CD14-positive monocyte (primary cell): ENCODE measurements at regions not wholly inside any gene's neighbourhood (a gene's known extent, or its start where the extent isn't known, plus 50 kb on each side); places are given as distances from the start of the nearest gene placed in this dataset.

Experiments used
- DNase-seq, 3 donors: peaks; one replicate each; pipeline ENCODE4 v3.0.0-alpha.2; 2011 to 2022
- H2AFZ ChIP-seq: 2 replicates; pipeline ENCODE4 v1.6.0; 2012; ENCODE audit warnings: mild to moderate bottlenecking, low read depth, low read length, inconsistent platforms; ENCODE audit not compliant: insufficient read depth, poor library complexity, severe bottlenecking
- H3K27ac ChIP-seq, 2 donors: 1 replicate in 1 of 2; 2 replicates in 1 of 2; pipeline ENCODE4 v1.5.1; 2012 to 2013; ENCODE audit warnings: low read length in 2 of 2, control low read depth in 1 of 2, inconsistent platforms in 1 of 2, low read depth in 1 of 2, mild to moderate bottlenecking in 1 of 2
- H3K27me3 ChIP-seq, 2 donors: one replicate each; pipeline versions ENCODE4 v1.6.0 to v1.6.1; 2011 to 2013; ENCODE audit warnings: low read length in 2 of 2; ENCODE audit not compliant: control insufficient read depth in 2 of 2, insufficient read depth in 2 of 2
- H3K36me3 ChIP-seq, 2 donors: replicated peaks in 1 of 2; 1 replicate in 1 of 2; 2 replicates in 1 of 2; pipeline versions ENCODE4 v1.5.1 to v1.6.1; 2012 to 2013; ENCODE audit warnings: low read length in 2 of 2, control low read depth in 1 of 2, inconsistent platforms in 1 of 2, mild to moderate bottlenecking in 1 of 2; ENCODE audit not compliant: insufficient read depth in 2 of 2, control insufficient read depth in 1 of 2
- H3K4me1 ChIP-seq, 2 donors: 1 replicate in 1 of 2; 2 replicates in 1 of 2; pipeline versions ENCODE4 v1.5.1 to v1.6.1; 2012 to 2013; ENCODE audit warnings: low read length in 2 of 2, control low read depth in 1 of 2, inconsistent platforms in 1 of 2, mild to moderate bottlenecking in 1 of 2, moderate library complexity in 1 of 2; ENCODE audit not compliant: insufficient read depth in 2 of 2, control insufficient read depth in 1 of 2
- H3K4me2 ChIP-seq: replicated peaks from 2 replicates; pipeline ENCODE3; 2012; ENCODE audit warnings: low read length, moderate library complexity, mild to moderate bottlenecking; ENCODE audit not compliant: poor library complexity, severe bottlenecking; ENCODE audit errors: extremely low read depth
- H3K4me3 ChIP-seq, 3 experiments: fragments of 200-600 bp in 1 of 3; sonication (generic) in 1 of 3; replicated peaks in 1 of 3; 1 replicate in 2 of 3; 2 replicates in 1 of 3; pipeline ENCODE4 v1.5.1; 2011 to 2013; ENCODE audit warnings: low read length in 3 of 3, mild to moderate bottlenecking in 3 of 3, control low read depth in 2 of 3, low read depth in 2 of 3, inconsistent platforms in 1 of 3, moderate library complexity in 1 of 3
- H3K79me2 ChIP-seq: 2 replicates; pipeline ENCODE4 v1.6.0; 2012; ENCODE audit warnings: mild to moderate bottlenecking, control low read depth, inconsistent platforms, low read length, moderate library complexity; ENCODE audit not compliant: insufficient read depth
- H3K9ac ChIP-seq: 2 replicates; pipeline ENCODE4 v1.6.0; 2017; ENCODE audit warnings: low read length, mild to moderate bottlenecking; ENCODE audit not compliant: insufficient read depth, poor library complexity, severe bottlenecking
- H3K9me3 ChIP-seq, 2 donors: replicated peaks in 1 of 2; 1 replicate in 1 of 2; 2 replicates in 1 of 2; pipeline versions ENCODE4 v1.5.1 to v1.6.1; 2012 to 2013; ENCODE audit warnings: low read length in 2 of 2, control low read depth in 1 of 2; ENCODE audit not compliant: control insufficient read depth in 1 of 2, insufficient read depth in 1 of 2
- H4K20me1 ChIP-seq: 2 replicates; pipeline ENCODE4 v1.6.0; 2012; ENCODE audit warnings: mild to moderate bottlenecking, low read length, control low read depth, moderate library complexity; ENCODE audit not compliant: insufficient read depth
- H3K27ac Mint-ChIP-seq, 7 donors: one replicate each; pipeline ENCODE4 v1.8.0; 2020; ENCODE audit warnings: mild to moderate bottlenecking in 7 of 7, mixed read lengths in 7 of 7, moderate library complexity in 6 of 7, inconsistent platforms in 2 of 7
- H3K27me3 Mint-ChIP-seq, 3 donors: one replicate each; pipeline ENCODE4 v1.8.0; 2021 to 2022; ENCODE audit warnings: low read depth in 3 of 3, mild to moderate bottlenecking in 3 of 3, mixed read lengths in 3 of 3, moderate library complexity in 3 of 3, inconsistent platforms in 1 of 3
- H3K36me3 Mint-ChIP-seq, 2 donors: one replicate each; pipeline ENCODE4 v1.8.0; 2020; ENCODE audit warnings: mixed read lengths in 2 of 2, inconsistent platforms in 1 of 2, mild to moderate bottlenecking in 1 of 2
- H3K4me1 Mint-ChIP-seq: one replicate; pipeline ENCODE4 v1.8.0; 2020; ENCODE audit warnings: mild to moderate bottlenecking, mixed read lengths
- H3K4me3 Mint-ChIP-seq, 2 donors: one replicate each; pipeline ENCODE4 v1.8.0; 2020; ENCODE audit warnings: mild to moderate bottlenecking in 2 of 2, mixed read lengths in 2 of 2, moderate library complexity in 1 of 2
- H3K9me3 Mint-ChIP-seq, 7 donors: one replicate each; pipeline ENCODE4 v1.8.0; 2020 to 2022; ENCODE audit warnings: mixed read lengths in 7 of 7, mild to moderate bottlenecking in 6 of 7, moderate library complexity in 6 of 7, inconsistent platforms in 2 of 7
- CTCF ChIP-seq: fragments of 200-600 bp; IDR thresholded peaks from one replicate; pipeline ENCODE4 v1.8.0; 2022; ENCODE audit warnings: antibody characterized with exemption, mild to moderate bottlenecking
- WGBS: methylation state at CpG from one replicate; pipeline ENCODE4 v1.1.5; 2013; ENCODE audit warnings: missing lambda C conversion rate; ENCODE audit not compliant: insufficient coverage; 5-methylcytosine and 5-hydroxymethylcytosine counted together
- intact Hi-C, 2 donors: fragments of 100-400 bp; cut with micrococcal nuclease; formaldehyde crosslinking; loops; one replicate each; pipeline versions ENCODE4 v1.15.0 to v1.15.1; 2023

- H3K4me1 Mint-ChIP-seq = no peaks in the 10 kb centered on the region
- no peaks in the 10 kb centered on the region for H3K79me2 ChIP-seq
- no peak overlapping the region for H3K4me3 ChIP-seq
- H4K20me1 ChIP-seq = no peaks in the 10 kb centered on the region
- no peak overlapping the region for H3K27ac ChIP-seq
- H3K27ac Mint-ChIP-seq = no peak overlapping the region
- no peaks in the 10 kb centered on the region for H3K4me1 ChIP-seq
- H3K9ac ChIP-seq = no peak overlapping the region
- H3K4me3 Mint-ChIP-seq = no peak overlapping the region
- no peaks in the 10 kb centered on the region for H3K36me3 Mint-ChIP-seq
- WGBS = no CpG with 5 or more reads among the region's 4 CpGs
- intact Hi-C loops = no loop called here
- H3K9me3 Mint-ChIP-seq = peaks cover 0 to 7% (median 2%) of the 10 kb centered on the region in 7 donors
- no peaks in the 10 kb centered on the region for H3K36me3 ChIP-seq
- no peak for TF ChIP-seq CTCF
- DNase-seq = no peak
- no peak overlapping the region for H3K4me2 ChIP-seq
- H3K9me3 ChIP-seq = peaks cover 3 to 4% of the 10 kb centered on the region in 2 donors
- H2AFZ ChIP-seq = no peak overlapping the region
- H3K27me3 ChIP-seq = no peaks in the 10 kb centered on the region
- peaks cover 0 to 2% (median 0%) of the 10 kb centered on the region in 3 donors for H3K27me3 Mint-ChIP-seq
Observed at GRCh38 chr13:89227356-89227755, 1556.2 kb downstream of the SLITRK5 start.

- Histone ChIP-seq H3K27ac (no peak overlapping the region), H3K36me3 (no peaks in the 10 kb centered on the region), H3K9me3 (peaks cover 4 to 6% of the 10 kb centered on the region in 2 donors), H4K20me1 (no peaks in the 10 kb centered on the region), H3K9ac (no peak overlapping the region), H3K4me3 (no peak overlapping the region), H3K27me3 (no peaks in the 10 kb centered on the region), H3K4me1 (no peaks in the 10 kb centered on the region), H3K4me2 (no peak overlapping the region), H3K79me2 (no peaks in the 10 kb centered on the region), H2AFZ (no peak overlapping the region)
- TF ChIP-seq CTCF = no peak
- H3K27ac Mint-ChIP-seq = no peak overlapping the region
- no peak for DNase-seq
- H3K36me3 Mint-ChIP-seq = no peaks in the 10 kb centered on the region
- no peaks in the 10 kb centered on the region for H3K4me1 Mint-ChIP-seq
- no peak overlapping the region for H3K4me3 Mint-ChIP-seq
- no peaks in the 10 kb centered on the region for H3K27me3 Mint-ChIP-seq
- intact Hi-C loops = no loop called here
- peaks cover 0 to 4% (median 1%) of the 10 kb centered on the region in 7 donors for H3K9me3 Mint-ChIP-seq
- WGBS = 58% methylated on average over 6 of the region's 7 CpGs
Observed at GRCh38 chr13:89238496-89238895, 1567.3 kb downstream of the SLITRK5 start.
